ENCODE measurements at regions not wholly inside any gene's neighbourhood (a gene's known extent, or its start where the extent isn't known, plus 50 kb on each side); places are given as distances from the start of the nearest gene placed in this dataset.

DNA sequence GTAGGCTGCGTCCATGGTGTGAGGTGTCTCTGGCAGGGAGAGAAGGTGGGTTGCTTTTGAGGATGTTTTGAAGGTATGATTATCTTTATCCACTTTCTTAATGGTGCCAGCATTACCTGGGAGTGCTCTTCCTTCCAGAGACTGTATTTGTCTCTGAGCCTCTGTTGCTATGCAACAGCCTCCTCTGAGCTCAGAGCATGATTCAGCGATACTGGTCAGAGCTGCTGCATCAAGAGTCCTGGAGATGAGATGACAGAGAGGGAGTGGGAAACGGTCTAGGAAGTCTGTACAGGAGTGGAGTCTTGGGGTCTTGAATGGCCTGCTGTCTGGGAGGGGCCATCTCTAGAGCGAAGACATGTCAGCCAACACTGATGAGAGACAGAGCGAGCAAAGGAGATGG, 104.4 kb upstream of the RAB40AL start:
- Histone ChIP-seq H3K9me3 (ENCODE audit: control insufficient read depth, low read depth, low read length) (peaks cover 30% of the 10 kb centered on the region), H3K4me1 (ENCODE audit: insufficient read depth, low read length) (no peaks in the 10 kb centered on the region), H3K14ac (ENCODE audit: insufficient read depth, low read length) (no peak overlapping the region; the same call in 1 of the 2 replicates), H3K4ac (ENCODE audit: low read depth, low read length) (no peak overlapping the region), H4K91ac (ENCODE audit: insufficient read length, low read depth, low read length) (no peak overlapping the region), H4K20me1 (ENCODE audit: control insufficient read depth, insufficient read depth, insufficient read length) (no peaks in the 10 kb centered on the region), H2BK12ac (ENCODE audit: insufficient read length, low read depth, low read length) (no peak overlapping the region), H4K5ac (ENCODE audit: insufficient read length, low read depth, low read length) (no peak overlapping the region), H3K9ac (ENCODE audit: extremely low read depth, insufficient read length, low read length) (no peak overlapping the region), H3K23ac (ENCODE audit: insufficient read length, low read depth, low read length) (no peak overlapping the region), H3K79me2 (ENCODE audit: insufficient read depth, low read length) (no peaks in the 10 kb centered on the region), H2BK5ac (ENCODE audit: insufficient read length, low read length) (no peak overlapping the region), H3K56ac (ENCODE audit: insufficient read length, low read depth, low read length) (no peak overlapping the region), H3K23me2 (ENCODE audit: insufficient read length, low read depth, low read length, poor library complexity, severe bottlenecking) (no peaks in the 10 kb centered on the region), H2AFZ (ENCODE audit: low read length) (no peak overlapping the region), H3T11ph (ENCODE audit: low read length) (no peak overlapping the region), H2BK120ac (ENCODE audit: low read depth, low read length, poor library complexity, severe bottlenecking) (no peak overlapping the region), H2BK20ac (ENCODE audit: low read depth, low read length, poor library complexity, severe bottlenecking) (no peak overlapping the region), H3K27me3 (ENCODE audit: insufficient read depth, low read length) (no peaks in the 10 kb centered on the region), H3K27ac (ENCODE audit: insufficient read length, low read depth, low read length) (no peak overlapping the region), H2BK15ac (ENCODE audit: low read depth, low read length) (no peak overlapping the region), H3K4me2 (ENCODE audit: insufficient read depth, insufficient read length, low read length) (no peak overlapping the region), H3K79me1 (ENCODE audit: insufficient read depth, low read depth, low read length, poor library complexity, severe bottlenecking) (no peaks in the 10 kb centered on the region), H3K18ac (ENCODE audit: insufficient read length, low read depth, low read length) (peak overlapping the region; percentile 6), H4K8ac (replicated peaks; ENCODE audit: insufficient read length, low read depth, low read length) (no peak overlapping the region), H2AK5ac (ENCODE audit: insufficient read length, low read length) (no peak overlapping the region)
- Mint-ChIP-seq H3K4me3 (no peak overlapping the region), H3K27ac (peak overlapping the region; percentile 38 to 93 (median 88); a peak in 4 of 7 replicates), H3K9me3 (peaks cover 38 to 51% of the 10 kb centered on the region in 2 experiments), H3K27me3 (ENCODE audit: low read depth) (no peaks in the 10 kb centered on the region; the same call in 1 of the 2 replicates), H3K36me3 (ENCODE audit: insufficient read depth in 1 of 3, low read depth in 3 of 3) (peaks cover 17 to 34% (median 19%) of the 10 kb centered on the region in 3 experiments; a peak in 6 of 7 replicates), H3K4me1 (peaks cover 6 to 10% of the 10 kb centered on the region in 2 experiments)
- TF ChIP-seq, protein P1, sequence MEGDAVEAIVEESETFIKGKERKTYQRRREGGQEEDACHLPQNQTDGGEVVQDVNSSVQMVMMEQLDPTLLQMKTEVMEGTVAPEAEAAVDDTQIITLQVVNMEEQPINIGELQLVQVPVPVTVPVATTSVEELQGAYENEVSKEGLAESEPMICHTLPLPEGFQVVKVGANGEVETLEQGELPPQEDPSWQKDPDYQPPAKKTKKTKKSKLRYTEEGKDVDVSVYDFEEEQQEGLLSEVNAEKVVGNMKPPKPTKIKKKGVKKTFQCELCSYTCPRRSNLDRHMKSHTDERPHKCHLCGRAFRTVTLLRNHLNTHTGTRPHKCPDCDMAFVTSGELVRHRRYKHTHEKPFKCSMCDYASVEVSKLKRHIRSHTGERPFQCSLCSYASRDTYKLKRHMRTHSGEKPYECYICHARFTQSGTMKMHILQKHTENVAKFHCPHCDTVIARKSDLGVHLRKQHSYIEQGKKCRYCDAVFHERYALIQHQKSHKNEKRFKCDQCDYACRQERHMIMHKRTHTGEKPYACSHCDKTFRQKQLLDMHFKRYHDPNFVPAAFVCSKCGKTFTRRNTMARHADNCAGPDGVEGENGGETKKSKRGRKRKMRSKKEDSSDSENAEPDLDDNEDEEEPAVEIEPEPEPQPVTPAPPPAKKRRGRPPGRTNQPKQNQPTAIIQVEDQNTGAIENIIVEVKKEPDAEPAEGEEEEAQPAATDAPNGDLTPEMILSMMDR (conservative IDR thresholded peaks at IDR 0.05): no peak
- peak; percentile 46 for DNase-seq
- WGBS (ENCODE audit: extremely low coverage, insufficient read length, low lambda C conversion rate): no CpG with 5 or more reads among the region's 5 CpGs

Data from H9 (cell line).